EH (cell line): ENCODE measurements at regions not wholly inside any gene's neighbourhood (a gene's known extent, or its start where the extent isn't known, plus 50 kb on each side); places are given as distances from the start of the nearest gene placed in this dataset.
"Not testable (repeated sequence)": the region's sequence is repeated elsewhere in the genome, so short reads cannot be mapped to it uniquely, and the experiment has no call there.

Source experiments
- DNase-seq: peaks from one replicate; pipeline ENCODE4 v3.0.0-alpha.2; 2015; ENCODE audit warnings: low read depth

DNA sequence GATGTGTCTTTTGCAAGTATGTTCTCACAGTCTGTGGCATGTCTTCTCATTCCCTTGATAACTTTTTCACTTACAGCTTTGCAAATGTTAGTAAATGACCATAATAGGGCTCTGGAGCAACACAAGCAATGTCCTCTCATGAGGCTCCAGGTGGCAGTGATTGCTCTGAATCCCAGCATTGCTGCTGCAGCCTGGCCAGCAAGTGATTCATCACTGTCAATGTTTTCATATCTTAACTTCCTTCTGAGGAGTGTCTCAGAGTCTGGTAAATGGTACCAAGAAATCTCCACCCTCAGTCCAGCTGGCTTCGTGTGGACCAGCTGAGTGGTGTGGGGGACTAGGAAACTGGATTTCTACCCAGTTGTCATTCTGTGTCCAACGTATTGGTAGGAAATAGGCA lies 139.6 kb downstream of the MYLK4 start:
- peak; percentile 28 for DNase-seq

DNA sequence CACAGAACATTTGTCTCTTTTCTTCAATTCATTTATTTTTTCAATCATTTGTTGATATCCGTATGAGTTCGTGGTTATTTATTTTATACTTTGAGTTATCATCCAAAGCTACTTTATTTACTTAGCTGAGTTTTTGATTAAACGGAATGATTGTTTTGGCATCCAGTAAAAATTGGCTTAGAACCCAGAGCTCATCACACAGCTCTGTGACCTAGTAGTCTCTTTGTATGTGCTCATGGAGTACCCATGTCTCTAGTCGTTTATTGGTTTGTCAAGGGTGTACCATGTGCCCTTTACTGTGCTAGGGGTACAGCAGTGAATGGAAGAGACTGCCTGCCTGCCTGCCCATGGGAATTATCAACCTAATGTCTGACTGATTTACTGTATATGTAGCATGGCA lies 142.2 kb downstream of the MYLK4 start:
- no peak for DNase-seq

DNA sequence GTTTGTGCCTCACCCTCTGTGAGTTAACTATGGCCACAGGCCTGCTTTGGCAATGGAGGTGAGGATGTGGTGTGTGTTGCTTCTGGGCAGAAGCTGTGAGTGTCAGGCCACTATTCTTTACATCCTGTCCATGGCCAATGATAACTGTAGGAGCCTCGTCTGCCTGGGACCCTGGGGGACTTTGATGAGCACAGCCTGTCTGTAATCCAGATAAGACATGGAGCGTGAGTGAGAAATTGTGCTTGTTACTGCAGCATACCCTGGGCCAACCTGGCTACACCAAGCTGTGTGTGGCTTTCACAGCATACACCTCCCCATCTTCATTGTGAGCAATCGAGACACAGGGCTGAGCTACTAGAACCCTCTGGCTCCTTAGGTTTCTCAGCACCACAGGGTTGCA lies 150.4 kb downstream of the MYLK4 start:
- no peak for DNase-seq

DNA sequence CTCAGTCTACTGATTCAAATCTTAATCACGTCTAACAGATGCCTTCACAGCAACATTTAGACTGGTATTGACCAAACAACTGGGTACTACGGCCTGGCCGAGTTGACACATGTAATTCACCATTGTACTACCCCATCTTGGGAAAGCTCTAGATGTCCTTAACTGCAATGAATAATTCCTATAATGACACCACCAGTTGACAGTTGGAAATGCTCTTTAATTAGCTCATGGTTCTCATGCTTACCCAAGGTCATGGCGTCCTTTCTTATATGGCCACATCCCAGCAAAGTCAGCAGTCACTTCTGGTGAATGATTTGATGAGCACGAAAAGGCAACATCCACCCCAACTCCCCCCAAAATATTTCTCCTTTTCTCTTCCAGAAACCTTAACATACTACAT lies 150.9 kb downstream of the MYLK4 start:
- DNase-seq: no peak

DNA sequence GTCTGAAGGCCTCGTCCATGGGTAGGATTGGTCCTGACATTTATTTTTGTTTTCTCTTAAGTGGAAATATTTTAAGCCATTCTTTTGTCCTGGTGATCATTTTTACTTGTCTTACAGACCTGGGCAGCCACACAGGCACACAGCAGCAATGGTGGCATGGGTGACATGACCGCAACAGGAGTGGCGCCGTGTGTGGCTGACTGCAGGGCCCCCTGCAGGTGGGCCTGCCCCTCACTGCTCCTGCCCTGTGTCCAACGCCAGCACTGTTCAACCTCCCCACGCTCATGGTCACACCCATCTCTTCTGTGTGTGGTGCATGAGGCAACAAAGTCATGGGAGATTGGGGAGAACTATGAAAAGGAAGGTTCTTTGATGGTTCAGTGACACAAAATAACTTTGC lies 151.9 kb downstream of the MYLK4 start:
- no peak for DNase-seq

DNA sequence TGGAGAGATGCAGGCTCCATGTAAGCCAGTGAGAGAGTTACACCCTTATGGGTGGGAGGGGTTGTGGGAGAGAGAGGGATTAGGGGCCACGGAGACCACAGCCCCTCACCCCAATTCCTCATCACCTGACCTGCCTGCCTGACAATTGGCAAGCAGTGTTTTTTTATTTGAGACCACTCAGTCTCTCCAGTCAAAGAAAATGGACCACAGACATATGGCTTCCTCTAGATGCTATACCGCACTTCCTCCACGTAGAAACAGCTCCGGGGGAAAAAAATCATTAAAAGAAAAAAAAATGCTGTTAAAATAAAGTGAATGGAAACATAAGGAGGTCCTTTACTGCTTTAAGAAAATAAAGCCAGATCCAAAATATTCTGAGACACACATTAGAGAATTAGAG lies 152.7 kb downstream of the MYLK4 start:
- no peak for DNase-seq

DNA sequence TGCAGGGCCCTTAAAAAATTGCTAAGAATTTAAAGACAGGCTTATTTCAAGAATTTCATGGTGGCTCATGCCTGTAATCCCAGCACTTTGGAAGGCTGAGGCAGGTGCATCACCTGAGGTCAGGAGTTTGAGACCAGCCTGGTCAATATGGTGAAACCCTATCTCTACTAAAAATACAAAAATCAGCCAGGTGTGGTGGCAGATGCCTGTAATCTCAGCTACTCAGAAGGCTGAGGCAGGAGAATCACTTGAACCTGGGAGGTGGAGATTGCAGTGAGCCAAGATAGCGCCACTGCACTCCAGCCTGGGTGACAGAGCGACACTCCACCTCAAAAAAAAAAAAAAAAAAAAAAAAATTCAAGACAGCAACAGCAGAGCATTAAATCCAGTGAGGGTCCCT lies 153.3 kb downstream of the MYLK4 start:
- DNase-seq: not testable (repeated sequence)

DNA sequence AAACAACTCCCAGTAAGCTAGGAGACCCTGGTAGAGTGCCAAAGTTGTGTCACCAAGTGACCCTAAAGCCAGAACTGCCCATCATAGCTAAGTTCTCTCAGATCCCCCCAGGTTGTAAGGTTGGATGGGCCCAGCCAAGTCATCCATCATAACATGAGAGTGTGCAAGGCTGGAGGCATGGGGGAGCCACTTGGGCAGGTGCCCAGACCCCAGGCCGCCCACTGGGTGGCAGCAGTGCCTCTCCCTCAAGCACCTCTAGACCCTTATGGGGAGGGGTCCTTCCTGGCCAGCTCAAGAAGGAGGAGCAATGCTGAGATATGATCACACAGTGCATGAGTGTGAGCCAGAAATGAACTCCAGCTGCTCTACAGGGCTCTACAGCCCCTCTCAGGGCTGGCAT lies 154.5 kb downstream of the MYLK4 start:
- DNase-seq: no peak

DNA sequence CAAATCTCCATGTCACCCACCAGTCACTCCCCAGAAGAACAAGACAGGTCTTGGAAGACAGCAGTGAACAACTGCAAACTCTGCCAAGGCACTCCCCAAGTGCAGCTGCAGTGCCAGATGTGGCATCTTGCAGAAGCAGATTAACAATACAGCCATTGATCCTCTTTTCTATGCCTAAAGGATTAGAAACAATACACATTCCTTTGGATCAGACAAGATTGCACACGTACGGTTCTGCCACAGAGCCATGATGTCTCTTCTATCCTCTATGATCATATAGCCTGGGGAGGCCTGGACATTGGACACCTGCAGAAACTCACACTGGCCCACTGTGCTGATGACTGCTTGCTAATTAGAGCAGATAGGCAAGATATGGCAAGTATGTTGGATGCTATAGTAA lies 155.9 kb downstream of the MYLK4 start:
- DNase-seq: no peak

DNA sequence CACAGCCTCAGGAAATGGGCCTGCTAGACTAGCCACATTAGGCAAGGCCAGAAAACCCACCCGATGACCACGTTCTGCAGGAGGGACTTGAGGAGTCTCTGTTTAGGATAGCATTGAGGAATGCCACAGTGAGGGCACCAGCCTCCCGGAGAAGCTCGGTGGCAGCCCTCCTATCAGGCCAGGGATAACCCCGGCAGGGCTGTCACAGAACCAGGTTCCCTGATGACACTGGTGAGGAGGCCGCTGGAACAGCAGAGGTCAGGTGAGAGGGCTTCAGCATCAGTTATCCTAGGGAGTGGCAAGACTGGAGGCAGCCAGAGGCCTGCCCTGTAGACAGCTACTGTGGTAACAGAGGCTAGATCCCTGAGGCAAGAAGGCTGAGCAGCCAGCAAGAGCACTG lies 157.6 kb downstream of the MYLK4 start:
- DNase-seq: no peak

DNA sequence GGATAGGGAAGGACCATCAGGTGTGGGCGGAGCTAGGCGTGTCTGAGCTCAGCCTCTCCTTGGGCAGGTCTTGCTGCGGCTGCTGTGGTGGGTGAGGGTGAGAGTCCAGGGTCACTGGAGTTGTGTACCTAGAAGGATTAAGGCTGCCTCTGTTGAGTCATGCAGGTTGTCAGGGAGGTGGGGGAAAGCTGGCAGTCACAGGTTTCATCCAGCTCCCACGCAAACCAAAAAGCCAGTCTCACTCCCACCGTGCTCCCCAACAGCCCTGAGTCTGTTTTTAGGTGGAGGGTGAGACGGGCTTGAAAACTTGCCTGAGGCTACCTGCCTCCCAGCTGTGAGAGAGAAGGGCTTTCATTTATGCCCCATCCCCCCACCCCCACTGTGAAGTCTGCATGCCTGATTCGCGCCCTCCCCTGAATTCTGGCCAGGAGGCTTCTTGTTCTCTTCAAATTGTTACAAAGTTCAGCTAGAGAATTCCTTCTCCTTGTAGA lies 161.5 kb downstream of the MYLK4 start:
- no peak for DNase-seq

DNA sequence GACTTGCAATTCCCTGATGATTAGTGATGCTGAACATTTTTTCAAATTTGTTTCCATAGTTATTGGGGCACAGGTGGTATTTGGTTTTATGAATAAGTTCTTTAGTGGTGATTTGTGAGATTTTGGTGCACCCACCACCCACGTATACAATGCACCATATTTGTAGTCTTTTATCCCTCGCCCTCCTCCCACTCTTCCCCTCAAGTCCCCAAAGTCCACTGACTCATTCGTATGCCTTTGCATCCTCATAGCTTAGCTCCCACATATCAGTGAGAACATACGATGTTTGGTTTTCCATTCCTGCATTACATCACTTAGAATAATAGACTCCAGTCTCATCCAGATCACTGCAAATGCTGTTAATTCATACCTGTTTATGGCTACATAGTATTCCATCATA lies 167.3 kb downstream of the MYLK4 start:
- DNase-seq: no peak

DNA sequence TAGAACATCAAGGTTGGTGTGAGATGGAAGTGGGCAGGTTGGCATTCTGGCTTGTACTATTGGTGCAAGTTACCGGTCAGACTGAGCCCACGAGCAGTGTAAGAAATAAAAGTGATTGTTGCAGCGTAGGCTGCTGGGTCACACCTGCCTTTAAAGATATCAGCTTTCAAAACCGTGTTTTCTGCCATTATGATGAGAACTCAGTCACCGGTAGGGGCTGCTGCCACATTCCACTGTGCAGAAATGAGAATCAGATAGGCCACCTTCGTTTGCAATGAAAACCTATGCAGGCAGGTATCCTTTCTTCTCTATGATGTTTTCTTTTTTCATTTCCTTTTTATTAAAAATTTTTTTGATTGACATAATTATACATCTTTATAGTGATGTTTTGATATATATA lies 168.5 kb downstream of the MYLK4 start:
- no peak for DNase-seq

DNA sequence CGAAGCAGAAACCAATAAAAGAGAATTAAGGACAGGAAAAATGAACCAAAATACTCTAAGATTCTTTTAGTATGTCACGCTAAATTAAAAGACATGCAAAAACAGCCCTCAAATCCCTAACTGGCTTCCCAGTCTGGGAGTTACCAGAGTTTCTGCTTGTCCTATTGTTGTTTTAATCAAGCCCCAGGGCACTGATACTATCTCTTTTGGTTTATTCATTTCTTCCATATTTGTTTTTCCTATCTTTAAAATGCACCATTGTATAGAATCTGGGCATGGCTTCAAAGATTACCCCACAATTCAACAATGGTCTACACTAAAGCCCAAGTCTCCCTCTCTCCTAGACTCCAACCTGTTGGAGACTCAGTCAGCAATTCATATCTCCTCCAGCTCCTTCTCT lies 169.1 kb downstream of the MYLK4 start:
- no peak for DNase-seq

DNA sequence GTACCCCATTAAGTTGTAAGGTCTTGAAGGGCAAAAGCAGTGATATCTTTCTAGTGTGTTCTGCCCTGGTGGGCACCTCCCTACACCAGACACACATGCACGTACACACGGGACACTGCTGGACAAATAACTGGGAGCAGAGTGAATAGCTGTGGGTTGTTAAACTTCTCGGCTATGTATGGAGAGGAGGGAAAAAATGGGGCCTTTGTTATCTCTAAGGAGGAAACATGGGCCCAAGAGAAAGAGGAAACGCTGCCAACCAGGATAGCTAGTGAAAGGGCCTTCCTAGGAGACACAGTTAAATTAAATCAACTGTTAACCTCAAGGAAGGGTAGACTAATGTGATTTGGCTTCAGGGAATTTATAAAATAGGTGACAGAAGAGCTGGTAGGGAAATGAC lies 169.7 kb downstream of the MYLK4 start:
- no peak for DNase-seq

DNA sequence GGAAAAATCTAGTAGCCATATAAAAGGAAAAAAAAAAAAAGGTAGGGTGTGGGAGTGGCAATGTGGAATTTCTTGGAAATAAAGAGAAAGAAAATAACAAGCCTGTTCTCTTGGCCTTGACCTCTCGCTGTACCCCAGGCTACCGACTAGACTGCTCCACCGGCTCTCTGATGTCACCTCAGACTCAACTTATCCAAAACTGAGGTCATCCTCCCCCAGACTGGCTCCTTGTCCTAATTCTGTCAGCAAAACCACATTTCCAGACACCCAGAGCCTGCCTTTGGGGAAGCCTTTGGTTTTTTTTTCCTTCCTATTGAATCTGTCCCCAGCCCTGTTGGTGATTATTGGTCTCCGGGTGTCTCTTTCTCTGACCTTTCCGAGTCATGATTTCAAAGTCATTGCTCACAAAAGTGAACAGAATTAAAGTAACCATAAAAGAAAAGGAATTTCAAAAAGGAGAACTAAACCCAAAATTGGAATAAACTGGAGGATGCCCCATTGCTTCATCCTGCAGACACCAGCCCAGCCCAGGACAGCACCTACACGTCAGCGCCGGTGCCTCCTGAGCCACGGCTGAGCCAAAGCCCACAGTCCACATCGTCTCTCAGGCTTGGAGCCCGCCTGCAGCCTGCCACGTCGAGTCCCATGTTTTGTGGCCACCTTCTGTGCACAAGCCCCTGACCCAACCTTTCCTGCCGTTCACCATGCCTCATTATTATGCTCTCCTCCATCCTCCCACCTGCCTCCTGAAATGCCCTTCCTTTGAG lies 170.7 kb downstream of the MYLK4 start:
- DNase-seq: no peak

DNA sequence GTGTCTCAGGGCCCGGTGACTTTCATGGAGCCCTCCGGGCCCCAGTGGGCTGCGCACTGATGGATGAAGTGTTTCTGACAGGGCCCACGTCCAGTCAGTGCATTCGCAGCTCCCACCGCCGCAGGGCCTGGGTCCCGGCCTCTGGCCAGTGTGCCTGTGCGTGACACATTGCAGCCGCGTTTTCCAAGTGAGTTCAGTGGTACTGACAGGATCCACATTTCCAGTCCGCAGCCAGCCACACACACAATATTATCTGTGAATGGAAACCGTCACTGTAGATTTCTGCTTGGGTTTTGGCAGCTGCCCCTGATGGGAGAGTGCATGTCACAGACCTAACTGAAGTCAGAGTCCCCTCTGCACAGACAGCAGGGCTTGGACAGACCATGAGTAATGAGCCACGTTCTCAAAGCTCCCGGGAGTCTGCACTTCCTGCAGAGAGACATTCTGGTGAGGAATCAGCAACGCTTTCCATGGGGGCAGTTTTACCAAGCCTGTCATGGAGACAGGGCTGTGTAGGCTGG lies 171.4 kb downstream of the MYLK4 start:
- peak; percentile 6 for DNase-seq

DNA sequence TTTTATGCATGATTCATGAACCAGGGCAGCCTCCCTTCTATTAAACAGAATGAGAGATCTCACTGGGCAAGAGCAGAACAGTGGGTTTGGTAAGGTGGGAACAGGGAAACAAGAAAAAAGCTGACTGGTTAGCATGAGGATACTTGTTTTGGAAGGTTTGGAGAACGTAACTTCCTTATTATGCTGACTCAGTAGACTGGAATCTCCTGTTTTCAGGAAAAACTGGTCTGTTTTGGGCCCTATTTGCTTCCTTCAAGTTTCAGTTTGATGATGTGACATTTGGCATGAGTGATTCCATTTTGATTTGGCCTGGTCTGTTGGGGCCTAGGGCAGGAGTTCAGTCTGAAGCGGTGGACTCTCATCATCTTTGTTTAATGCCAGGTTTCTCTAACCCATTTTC lies 172.0 kb downstream of the MYLK4 start:
- DNase-seq: peak; percentile 15

DNA sequence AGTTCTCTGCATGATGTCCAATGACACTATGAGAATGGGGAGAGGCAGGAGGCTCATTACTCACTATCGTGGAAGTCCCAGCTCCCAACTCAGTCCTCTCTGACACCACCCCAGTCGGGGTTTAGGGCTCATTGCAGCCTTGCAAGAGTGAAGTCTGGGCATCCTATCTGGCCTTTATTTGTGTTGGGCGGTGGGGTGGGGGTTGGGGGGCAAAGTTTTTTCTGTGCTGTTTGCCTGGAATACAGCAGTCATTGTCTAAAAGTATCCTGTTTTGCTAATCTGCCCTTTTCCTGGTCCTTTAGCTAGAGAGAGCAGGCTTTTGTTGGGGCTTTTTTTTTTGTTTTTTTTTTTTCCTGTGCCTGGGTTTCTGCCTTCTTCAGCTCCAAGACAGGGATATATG lies 174.2 kb downstream of the MYLK4 start:
- DNase-seq: no peak

DNA sequence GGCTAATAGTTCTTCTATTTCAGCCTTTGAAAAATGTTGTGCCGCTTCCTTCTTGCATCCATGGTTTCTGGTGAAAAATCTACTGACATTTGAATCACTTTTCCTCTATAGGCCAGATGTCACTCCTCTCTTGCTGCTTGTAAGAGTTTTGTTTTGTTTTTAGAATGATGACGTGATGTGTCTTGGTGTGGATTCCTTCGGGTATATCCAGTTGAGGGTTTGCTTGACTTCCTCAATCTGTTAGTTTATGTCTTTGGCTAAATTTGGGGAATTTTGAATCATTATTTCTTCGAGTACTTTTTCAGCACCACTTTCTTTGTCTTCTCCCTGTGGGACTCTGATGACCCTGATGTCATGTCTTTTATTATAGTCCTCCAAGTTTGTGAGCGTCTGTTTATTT lies 175.5 kb downstream of the MYLK4 start:
- DNase-seq: no peak

DNA sequence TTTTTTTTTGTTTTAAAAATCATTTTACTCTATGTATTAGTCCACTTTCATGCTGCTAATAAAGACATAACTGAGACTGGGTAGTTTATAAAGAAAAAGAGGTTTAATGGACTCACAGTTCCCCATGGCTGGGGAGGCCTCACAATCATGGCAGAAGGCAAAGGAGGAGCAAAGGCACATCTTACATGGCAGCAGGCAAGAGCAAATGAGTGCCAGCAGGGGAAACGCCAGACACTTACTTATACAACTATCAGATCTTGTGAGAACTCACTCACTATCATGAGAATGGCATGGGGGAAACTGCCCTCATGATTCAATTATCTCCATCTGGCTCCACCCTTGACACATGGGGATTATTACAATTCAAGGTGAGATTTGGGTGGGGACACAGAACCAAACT lies 181.3 kb downstream of the MYLK4 start:
- DNase-seq: not testable (repeated sequence)

DNA sequence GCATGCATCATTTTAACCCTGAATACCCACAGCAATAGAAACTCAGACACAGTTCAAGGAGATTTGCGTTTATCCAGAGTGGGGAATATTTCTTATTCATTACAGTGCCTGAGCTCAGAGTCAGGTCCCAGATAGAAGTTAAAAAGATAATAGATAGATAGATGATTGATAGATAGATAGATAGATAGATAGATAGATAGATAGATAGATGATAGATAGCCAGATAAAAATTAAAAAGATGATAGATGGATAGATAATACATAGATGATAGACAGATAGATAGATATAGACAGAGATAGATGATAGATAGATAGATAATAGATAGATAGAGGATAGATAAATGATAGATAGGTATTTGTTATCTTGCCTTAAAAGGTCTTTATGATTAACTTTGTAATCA lies 184.7 kb downstream of the MYLK4 start:
- no peak for DNase-seq

DNA sequence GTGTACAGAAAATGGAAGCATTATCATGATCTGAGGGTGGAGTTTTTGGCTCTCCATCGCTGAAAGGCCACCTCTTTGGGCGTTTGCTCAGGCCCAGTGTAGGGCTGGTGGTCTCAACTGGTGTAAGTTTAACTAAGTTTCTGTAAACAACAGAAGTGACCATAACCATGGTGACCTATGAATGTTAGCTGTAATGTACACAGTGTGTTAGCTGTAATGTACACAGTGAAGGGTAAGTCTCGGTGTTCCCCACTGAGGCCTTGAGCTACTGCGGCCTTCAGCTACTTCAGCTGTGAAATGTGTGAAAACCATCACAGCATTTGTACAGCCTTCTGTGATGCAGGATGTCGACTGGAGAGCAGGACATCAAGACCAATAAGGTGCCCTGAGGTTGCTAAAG lies 185.2 kb downstream of the MYLK4 start:
- DNase-seq: no peak

DNA sequence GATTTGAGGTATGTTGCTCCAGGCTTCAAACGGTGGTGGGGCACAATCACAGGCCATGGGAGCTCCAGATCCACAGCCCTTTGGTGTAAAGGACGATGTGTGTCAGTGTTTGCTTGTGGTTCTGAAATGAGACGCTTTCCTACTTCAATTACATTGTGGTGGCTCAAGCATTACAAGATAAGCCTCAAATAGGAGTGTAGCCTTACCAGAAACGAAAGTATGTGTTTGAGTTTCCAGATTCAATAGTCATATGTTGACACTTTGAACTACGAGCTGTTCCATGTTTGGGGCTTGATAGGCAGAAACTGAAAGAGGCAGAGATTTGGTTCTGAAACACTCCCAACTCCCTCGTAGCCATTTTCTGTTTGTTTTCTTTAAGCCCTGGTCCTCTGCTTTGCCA lies 187.1 kb downstream of the MYLK4 start:
- DNase-seq: no peak
